MM.1S (cell line): ENCODE measurements at regions not wholly inside any gene's neighbourhood (a gene's known extent, or its start where the extent isn't known, plus 50 kb on each side); places are given as distances from the start of the nearest gene placed in this dataset.

ENCODE experiments used
- EZH2phosphoT487 ChIP-seq: fragments of 300-600 bp; sonication (generic); IDR thresholded peaks from 2 replicates; pipeline ENCODE4 v1.6.1; 2018; ENCODE audit warnings: antibody characterized with exemption, low read length
- TF ChIP-seq, protein P1 (sequence below): fragments of 300-600 bp; sonication (generic); IDR thresholded peaks from 2 replicates; pipeline ENCODE4 v1.5.1; 2016; ENCODE audit warnings: antibody characterized with exemption, low read length, mixed read lengths

GRCh38 chr6:86629123-86629522 is 308.2 kb upstream of the HTR1E start:
- TF ChIP-seq, protein P1, sequence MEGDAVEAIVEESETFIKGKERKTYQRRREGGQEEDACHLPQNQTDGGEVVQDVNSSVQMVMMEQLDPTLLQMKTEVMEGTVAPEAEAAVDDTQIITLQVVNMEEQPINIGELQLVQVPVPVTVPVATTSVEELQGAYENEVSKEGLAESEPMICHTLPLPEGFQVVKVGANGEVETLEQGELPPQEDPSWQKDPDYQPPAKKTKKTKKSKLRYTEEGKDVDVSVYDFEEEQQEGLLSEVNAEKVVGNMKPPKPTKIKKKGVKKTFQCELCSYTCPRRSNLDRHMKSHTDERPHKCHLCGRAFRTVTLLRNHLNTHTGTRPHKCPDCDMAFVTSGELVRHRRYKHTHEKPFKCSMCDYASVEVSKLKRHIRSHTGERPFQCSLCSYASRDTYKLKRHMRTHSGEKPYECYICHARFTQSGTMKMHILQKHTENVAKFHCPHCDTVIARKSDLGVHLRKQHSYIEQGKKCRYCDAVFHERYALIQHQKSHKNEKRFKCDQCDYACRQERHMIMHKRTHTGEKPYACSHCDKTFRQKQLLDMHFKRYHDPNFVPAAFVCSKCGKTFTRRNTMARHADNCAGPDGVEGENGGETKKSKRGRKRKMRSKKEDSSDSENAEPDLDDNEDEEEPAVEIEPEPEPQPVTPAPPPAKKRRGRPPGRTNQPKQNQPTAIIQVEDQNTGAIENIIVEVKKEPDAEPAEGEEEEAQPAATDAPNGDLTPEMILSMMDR = no peak
- no peak for TF ChIP-seq EZH2phosphoT487
